ENCODE measurements at regions not wholly inside any gene's neighbourhood (a gene's known extent, or its start where the extent isn't known, plus 50 kb on each side); places are given as distances from the start of the nearest gene placed in this dataset.

DNA sequence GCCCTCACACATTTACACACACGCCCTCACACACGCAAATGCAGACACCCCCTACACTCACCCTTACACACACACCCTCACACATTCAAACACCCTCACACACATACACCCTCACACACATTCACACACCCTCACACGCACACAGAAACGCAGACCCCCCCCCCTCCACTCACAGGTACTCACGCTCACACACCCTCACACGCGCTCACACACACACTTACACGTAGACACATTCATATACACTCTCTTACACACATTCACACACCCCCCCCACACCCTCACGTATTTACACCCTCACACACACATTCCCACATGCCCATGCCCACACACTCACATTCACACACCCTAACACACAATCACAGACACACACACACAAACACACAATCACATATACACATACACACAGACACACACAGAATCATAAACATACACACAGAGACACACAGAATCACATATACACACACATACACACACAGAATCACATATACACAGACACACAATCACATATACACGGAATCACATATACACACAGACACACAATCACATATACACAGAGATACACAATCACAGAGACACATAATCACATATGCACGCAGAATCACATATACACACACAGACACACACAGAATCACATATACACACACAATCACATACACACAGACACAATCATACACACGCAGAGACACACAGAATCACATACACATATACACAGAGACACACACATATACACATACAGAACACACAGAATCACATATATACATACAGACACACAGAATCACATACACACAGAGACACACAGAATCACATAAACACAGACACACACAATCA, 250.1 kb upstream of the RPL38 start:
- ATAC-seq: no peak
- TF ChIP-seq EZH2phosphoT487 (IDR thresholded peaks at IDR 0.05; ENCODE audit: borderline replicate concordance, low read length): no peak
- TF ChIP-seq, protein P1, sequence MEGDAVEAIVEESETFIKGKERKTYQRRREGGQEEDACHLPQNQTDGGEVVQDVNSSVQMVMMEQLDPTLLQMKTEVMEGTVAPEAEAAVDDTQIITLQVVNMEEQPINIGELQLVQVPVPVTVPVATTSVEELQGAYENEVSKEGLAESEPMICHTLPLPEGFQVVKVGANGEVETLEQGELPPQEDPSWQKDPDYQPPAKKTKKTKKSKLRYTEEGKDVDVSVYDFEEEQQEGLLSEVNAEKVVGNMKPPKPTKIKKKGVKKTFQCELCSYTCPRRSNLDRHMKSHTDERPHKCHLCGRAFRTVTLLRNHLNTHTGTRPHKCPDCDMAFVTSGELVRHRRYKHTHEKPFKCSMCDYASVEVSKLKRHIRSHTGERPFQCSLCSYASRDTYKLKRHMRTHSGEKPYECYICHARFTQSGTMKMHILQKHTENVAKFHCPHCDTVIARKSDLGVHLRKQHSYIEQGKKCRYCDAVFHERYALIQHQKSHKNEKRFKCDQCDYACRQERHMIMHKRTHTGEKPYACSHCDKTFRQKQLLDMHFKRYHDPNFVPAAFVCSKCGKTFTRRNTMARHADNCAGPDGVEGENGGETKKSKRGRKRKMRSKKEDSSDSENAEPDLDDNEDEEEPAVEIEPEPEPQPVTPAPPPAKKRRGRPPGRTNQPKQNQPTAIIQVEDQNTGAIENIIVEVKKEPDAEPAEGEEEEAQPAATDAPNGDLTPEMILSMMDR (conservative IDR thresholded peaks at IDR 0.05; ENCODE audit: low read depth, low read length): no peak
- TF ChIP-seq EZH2 (IDR thresholded peaks at IDR 0.05; ENCODE audit: low read length, unreplicated experiment): no peak
- no peaks in the 10 kb centered on the region for H3K4me1 ChIP-seq (ENCODE audit: insufficient read depth, low read length)
- POLR2A ChIA-PET (ENCODE audit: unreplicated experiment): no interaction called here
- H4K20me1 ChIP-seq (ENCODE audit: low read length): no peaks in the 10 kb centered on the region
- no peaks in the 10 kb centered on the region for H3K79me2 ChIP-seq (ENCODE audit: low read length)
- intact Hi-C loops (cut with micrococcal nuclease): no loop called here
- H3K27ac ChIP-seq (ENCODE audit: low read length): no peak overlapping the region
- CTCF ChIA-PET: no interaction called here
- BruUV-seq (replicated peaks): no TSS peak
- H3K36me3 ChIP-seq (ENCODE audit: low read depth, low read length): no peaks in the 10 kb centered on the region
- no peaks in the 10 kb centered on the region for H3K9me2 ChIP-seq (replicated peaks; ENCODE audit: low read length)
- H3K4me2 ChIP-seq (ENCODE audit: low read length): no peak overlapping the region
- H3K9me3 ChIP-seq (ENCODE audit: low read length): no peaks in the 10 kb centered on the region
- no peaks in the 10 kb centered on the region for H3F3A ChIP-seq (ENCODE audit: low read length, unreplicated experiment)
- H3K4me3 ChIP-seq (ENCODE audit: low read length): no peak overlapping the region
- no peak for DNase-seq
- H2AFZ ChIP-seq (ENCODE audit: low read length): no peak overlapping the region
- peaks cover 22% of the 10 kb centered on the region for H3K27me3 ChIP-seq (ENCODE audit: low read length)
- no peak overlapping the region for H3K9ac ChIP-seq (ENCODE audit: low read length)

DNA sequence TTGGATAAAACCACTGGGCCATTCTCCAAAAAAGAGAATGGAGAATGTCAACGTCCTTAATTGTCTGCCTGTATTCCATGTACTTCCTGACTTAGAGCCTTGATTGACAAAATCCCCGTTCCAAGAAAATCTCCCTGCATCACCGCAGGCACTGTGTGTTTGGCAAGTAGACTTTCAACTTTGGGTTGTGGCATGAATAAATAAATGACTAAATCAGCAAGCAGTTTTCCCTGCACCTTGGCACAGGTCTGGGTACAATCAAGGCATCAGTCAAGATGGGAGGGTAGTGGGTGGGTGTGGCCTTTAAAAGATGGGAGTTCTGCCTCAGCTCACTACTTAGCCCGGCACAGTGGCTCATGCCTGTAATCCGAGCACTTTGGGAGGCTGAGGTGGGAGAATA, 248.5 kb upstream of the RPL38 start:
- ATAC-seq: no peak
- no peaks in the 10 kb centered on the region for H3F3A ChIP-seq (ENCODE audit: low read length, unreplicated experiment)
- no peaks in the 10 kb centered on the region for H4K20me1 ChIP-seq (ENCODE audit: low read length)
- POLR2A ChIA-PET (ENCODE audit: unreplicated experiment): no interaction called here
- no peak overlapping the region for H3K9ac ChIP-seq (ENCODE audit: low read length)
- no peak overlapping the region for H3K27ac ChIP-seq (ENCODE audit: low read length)
- H3K9me3 ChIP-seq (ENCODE audit: low read length): no peaks in the 10 kb centered on the region
- H3K9me2 ChIP-seq (replicated peaks; ENCODE audit: low read length): no peaks in the 10 kb centered on the region
- H2AFZ ChIP-seq (ENCODE audit: low read length): no peak overlapping the region
- intact Hi-C loops (cut with micrococcal nuclease): no loop called here
- peaks cover 26% of the 10 kb centered on the region for H3K27me3 ChIP-seq (ENCODE audit: low read length)
- H3K36me3 ChIP-seq (ENCODE audit: low read depth, low read length): no peaks in the 10 kb centered on the region
- DNase-seq: no peak
- BruUV-seq (replicated peaks): no TSS peak
- H3K4me2 ChIP-seq (ENCODE audit: low read length): no peak overlapping the region
- CTCF ChIA-PET: no interaction called here
- H3K4me1 ChIP-seq (ENCODE audit: insufficient read depth, low read length): no peaks in the 10 kb centered on the region
- no peak overlapping the region for H3K4me3 ChIP-seq (ENCODE audit: low read length)
- H3K79me2 ChIP-seq (ENCODE audit: low read length): no peaks in the 10 kb centered on the region
- TF ChIP-seq EZH2phosphoT487 (IDR thresholded peaks at IDR 0.05; ENCODE audit: borderline replicate concordance, low read length) (no peak), EZH2 (IDR thresholded peaks at IDR 0.05; ENCODE audit: low read length, unreplicated experiment) (no peak)
- TF ChIP-seq, protein P1 (conservative IDR thresholded peaks at IDR 0.05; ENCODE audit: low read depth, low read length): no peak

DNA sequence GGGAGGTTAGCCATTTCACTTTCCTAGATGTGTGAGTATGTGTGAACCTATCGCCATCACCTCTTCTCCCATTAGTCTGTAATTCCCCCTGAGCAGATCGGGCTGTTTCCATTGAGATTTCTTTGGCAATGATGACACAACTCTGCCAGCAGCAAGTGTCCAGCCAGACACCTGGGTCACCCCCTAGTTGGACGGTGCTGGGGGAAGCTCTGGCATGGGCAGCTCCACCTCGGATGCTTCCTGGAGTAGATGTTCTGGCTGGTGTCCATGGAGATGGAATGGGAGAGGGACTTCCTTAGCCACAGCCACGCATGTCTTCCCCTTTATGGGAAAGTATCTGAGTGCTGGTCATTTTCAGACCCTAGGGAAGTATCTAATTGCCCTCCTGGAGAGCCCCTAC, 247.9 kb upstream of the RPL38 start:
- no TSS peak for BruUV-seq (replicated peaks)
- CTCF ChIA-PET: no interaction called here

More for the DNA sequence above, 247.9 kb upstream of the RPL38 start:
- Histone ChIP-seq H3K9me2 (replicated peaks; ENCODE audit: low read length) (no peaks in the 10 kb centered on the region), H3K27me3 (ENCODE audit: low read length) (peaks cover 26% of the 10 kb centered on the region), H3K79me2 (ENCODE audit: low read length) (no peaks in the 10 kb centered on the region), H2AFZ (ENCODE audit: low read length) (no peak overlapping the region), H3F3A (ENCODE audit: low read length, unreplicated experiment) (no peaks in the 10 kb centered on the region), H3K27ac (ENCODE audit: low read length) (no peak overlapping the region), H3K9ac (ENCODE audit: low read length) (no peak overlapping the region), H3K4me2 (ENCODE audit: low read length) (no peak overlapping the region), H3K36me3 (ENCODE audit: low read depth, low read length) (no peaks in the 10 kb centered on the region), H4K20me1 (ENCODE audit: low read length) (no peaks in the 10 kb centered on the region), H3K9me3 (ENCODE audit: low read length) (no peaks in the 10 kb centered on the region), H3K4me3 (ENCODE audit: low read length) (no peak overlapping the region), H3K4me1 (ENCODE audit: insufficient read depth, low read length) (no peaks in the 10 kb centered on the region)
- TF ChIP-seq EZH2 (IDR thresholded peaks at IDR 0.05; ENCODE audit: low read length, unreplicated experiment): no peak
- TF ChIP-seq, protein P1 (conservative IDR thresholded peaks at IDR 0.05; ENCODE audit: low read depth, low read length): no peak
- no peak for TF ChIP-seq EZH2phosphoT487 (IDR thresholded peaks at IDR 0.05; ENCODE audit: borderline replicate concordance, low read length)
- intact Hi-C loops (cut with micrococcal nuclease): no loop called here
- POLR2A ChIA-PET (ENCODE audit: unreplicated experiment): no interaction called here
- DNase-seq (no peak), ATAC-seq (no peak)

All from PC-3 (cell line).